ENCODE measurements at regions not wholly inside any gene's neighbourhood (a gene's known extent, or its start where the extent isn't known, plus 50 kb on each side); places are given as distances from the start of the nearest gene placed in this dataset.

DNA sequence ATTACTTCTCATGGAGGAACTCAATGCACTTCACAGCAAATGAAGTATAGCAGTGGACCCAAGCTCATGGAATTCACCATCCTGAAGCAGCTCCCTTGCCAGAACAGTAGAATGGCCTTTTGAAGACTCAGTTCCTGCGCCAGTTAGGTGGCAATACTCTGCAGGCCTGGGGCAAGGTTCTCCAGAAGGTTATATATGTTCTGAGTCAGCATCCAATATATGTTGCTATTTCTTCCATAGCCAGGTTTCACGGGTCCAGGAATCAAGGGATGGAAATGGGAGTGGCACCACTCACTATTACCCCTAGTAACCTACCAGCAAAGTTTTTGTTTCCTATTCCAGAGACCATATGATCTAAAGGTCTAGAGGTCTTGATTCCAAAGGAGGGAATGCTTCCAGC, 56.4 kb upstream of the CNKSR3 start:
- TF ChIP-seq, protein P1, sequence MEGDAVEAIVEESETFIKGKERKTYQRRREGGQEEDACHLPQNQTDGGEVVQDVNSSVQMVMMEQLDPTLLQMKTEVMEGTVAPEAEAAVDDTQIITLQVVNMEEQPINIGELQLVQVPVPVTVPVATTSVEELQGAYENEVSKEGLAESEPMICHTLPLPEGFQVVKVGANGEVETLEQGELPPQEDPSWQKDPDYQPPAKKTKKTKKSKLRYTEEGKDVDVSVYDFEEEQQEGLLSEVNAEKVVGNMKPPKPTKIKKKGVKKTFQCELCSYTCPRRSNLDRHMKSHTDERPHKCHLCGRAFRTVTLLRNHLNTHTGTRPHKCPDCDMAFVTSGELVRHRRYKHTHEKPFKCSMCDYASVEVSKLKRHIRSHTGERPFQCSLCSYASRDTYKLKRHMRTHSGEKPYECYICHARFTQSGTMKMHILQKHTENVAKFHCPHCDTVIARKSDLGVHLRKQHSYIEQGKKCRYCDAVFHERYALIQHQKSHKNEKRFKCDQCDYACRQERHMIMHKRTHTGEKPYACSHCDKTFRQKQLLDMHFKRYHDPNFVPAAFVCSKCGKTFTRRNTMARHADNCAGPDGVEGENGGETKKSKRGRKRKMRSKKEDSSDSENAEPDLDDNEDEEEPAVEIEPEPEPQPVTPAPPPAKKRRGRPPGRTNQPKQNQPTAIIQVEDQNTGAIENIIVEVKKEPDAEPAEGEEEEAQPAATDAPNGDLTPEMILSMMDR (IDR thresholded peaks at IDR 0.05; ENCODE audit: borderline replicate concordance, extremely low read depth, low read length, poor library complexity, severe bottlenecking): no peak
- no peak for TF ChIP-seq EZH2 (IDR thresholded peaks at IDR 0.05; ENCODE audit: borderline replicate concordance, low read depth, low read length, severe bottlenecking)

All from DND-41 (cell line).